ENCODE measurements at regions not wholly inside any gene's neighbourhood (a gene's known extent, or its start where the extent isn't known, plus 50 kb on each side); places are given as distances from the start of the nearest gene placed in this dataset. TPM values are rescaled to one million over a fixed set of nuclear protein-coding genes. Genes with fewer than 3 reads are reported as not detected.

DNA sequence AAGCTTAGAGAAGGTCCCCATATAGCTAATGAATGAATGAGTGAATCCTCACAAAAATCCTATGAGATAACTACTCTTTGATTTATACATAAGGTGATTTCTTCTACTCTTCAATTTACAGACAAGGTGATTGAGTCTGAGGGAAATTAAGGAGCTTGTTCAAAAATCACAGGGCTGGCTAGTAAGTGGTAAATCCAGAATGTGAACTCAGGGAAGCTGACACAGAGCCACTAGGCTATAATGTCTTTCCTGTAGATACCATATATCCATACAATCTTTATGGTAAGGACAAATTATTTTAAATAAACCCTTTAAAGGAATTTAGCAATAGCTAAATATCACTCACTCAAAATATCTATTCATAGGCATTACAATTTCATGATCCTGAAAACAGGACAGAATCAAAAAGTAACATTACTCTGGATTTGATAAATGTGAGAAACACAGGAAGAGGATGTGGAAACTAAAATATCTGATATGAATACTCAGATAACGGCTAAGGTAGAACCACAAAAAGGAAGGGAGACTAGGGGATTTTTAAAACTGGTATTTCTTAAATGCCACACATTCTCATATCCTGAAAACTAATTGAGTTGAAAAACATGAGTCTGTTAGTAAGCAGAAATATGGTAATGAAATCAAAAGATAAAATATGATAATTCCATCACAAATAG is 108.2 kb downstream of the NBPF12 start:
- Histone ChIP-seq H3K27me3 (no peaks in the 10 kb centered on the region), H4K20me1 (ENCODE audit: low read depth) (no peaks in the 10 kb centered on the region), H3K4me3 (no peak overlapping the region), H2AFZ (replicated peaks) (no peak overlapping the region), H3K27ac (no peak overlapping the region), H3K79me2 (ENCODE audit: low read depth) (no peaks in the 10 kb centered on the region), H3K36me3 (no peaks in the 10 kb centered on the region), H3F3A (ENCODE audit: low read depth) (no peaks in the 10 kb centered on the region), H3K4me1 (no peaks in the 10 kb centered on the region), H3K4me2 (no peak overlapping the region), H3K9ac (no peak overlapping the region), H3K9me3 (ENCODE audit: low read depth) (no peaks in the 10 kb centered on the region)
- no peak for DNase-seq (ENCODE audit: low spot score)
- Mint-ChIP-seq H3K27me3 (ENCODE audit: insufficient read depth, low read depth) (no peaks in the 10 kb centered on the region), H3K27ac (no peak overlapping the region), H3K4me1 (no peaks in the 10 kb centered on the region), H3K9me3 (no peaks in the 10 kb centered on the region), H3K4me3 (no peak overlapping the region), H3K36me3 (no peaks in the 10 kb centered on the region)
- TF ChIP-seq, protein P1, sequence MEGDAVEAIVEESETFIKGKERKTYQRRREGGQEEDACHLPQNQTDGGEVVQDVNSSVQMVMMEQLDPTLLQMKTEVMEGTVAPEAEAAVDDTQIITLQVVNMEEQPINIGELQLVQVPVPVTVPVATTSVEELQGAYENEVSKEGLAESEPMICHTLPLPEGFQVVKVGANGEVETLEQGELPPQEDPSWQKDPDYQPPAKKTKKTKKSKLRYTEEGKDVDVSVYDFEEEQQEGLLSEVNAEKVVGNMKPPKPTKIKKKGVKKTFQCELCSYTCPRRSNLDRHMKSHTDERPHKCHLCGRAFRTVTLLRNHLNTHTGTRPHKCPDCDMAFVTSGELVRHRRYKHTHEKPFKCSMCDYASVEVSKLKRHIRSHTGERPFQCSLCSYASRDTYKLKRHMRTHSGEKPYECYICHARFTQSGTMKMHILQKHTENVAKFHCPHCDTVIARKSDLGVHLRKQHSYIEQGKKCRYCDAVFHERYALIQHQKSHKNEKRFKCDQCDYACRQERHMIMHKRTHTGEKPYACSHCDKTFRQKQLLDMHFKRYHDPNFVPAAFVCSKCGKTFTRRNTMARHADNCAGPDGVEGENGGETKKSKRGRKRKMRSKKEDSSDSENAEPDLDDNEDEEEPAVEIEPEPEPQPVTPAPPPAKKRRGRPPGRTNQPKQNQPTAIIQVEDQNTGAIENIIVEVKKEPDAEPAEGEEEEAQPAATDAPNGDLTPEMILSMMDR (IDR thresholded peaks at IDR 0.05), result no peak
- TF ChIP-seq EZH2phosphoT487 (IDR thresholded peaks at IDR 0.05) (no peak), EZH2 (IDR thresholded peaks at IDR 0.05) (no peak)

Small RNA genes in the stretch of these regions (small RNA-seq; reads per million reads assigned to genes)
- gene RNU1-151P, result not detected
